ENCODE measurements at regions not wholly inside any gene's neighbourhood (a gene's known extent, or its start where the extent isn't known, plus 50 kb on each side); places are given as distances from the start of the nearest gene placed in this dataset.
A peak's percentile ranks its signal among the peaks of the same experiment; 100 is the strongest.

DNA sequence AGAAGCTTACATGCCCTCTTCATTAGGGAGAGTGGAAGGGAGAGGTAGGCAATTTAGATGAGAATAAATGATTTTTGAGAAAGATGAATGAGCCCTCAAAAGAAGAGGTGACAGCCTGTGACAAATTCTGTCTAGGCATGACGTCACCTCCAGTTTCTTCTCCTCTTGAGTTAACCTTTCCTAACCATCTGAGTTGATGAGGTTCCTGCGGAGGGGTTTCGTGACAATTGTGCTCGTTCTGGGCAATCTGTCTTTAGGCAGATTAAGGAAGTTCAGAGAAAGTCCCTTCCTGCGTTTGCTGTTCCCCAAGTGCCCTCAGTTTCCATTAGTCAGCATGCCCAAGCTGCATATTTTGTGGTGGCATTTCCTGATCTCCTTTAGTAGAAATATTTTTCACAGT lies 640.2 kb upstream of the SYT4 start:
- WGBS, 3 donors = 68 to 78% (median 76%) methylated on average over 5 of the region's 5 CpGs
- H3K4me3 ChIP-seq = no peak overlapping the region
- TF ChIP-seq, protein P1, sequence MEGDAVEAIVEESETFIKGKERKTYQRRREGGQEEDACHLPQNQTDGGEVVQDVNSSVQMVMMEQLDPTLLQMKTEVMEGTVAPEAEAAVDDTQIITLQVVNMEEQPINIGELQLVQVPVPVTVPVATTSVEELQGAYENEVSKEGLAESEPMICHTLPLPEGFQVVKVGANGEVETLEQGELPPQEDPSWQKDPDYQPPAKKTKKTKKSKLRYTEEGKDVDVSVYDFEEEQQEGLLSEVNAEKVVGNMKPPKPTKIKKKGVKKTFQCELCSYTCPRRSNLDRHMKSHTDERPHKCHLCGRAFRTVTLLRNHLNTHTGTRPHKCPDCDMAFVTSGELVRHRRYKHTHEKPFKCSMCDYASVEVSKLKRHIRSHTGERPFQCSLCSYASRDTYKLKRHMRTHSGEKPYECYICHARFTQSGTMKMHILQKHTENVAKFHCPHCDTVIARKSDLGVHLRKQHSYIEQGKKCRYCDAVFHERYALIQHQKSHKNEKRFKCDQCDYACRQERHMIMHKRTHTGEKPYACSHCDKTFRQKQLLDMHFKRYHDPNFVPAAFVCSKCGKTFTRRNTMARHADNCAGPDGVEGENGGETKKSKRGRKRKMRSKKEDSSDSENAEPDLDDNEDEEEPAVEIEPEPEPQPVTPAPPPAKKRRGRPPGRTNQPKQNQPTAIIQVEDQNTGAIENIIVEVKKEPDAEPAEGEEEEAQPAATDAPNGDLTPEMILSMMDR (IDR thresholded peaks at IDR 0.05) = no peak
- intact Hi-C loops (cut with DNase I) = no loop called here
- H3K9me3 ChIP-seq = no peaks in the 10 kb centered on the region
- H3K4me1 ChIP-seq = no peaks in the 10 kb centered on the region
- no peaks in the 10 kb centered on the region for H3K36me3 ChIP-seq (ENCODE audit: insufficient read depth in 1 of 2, low read depth in 1 of 2)
- DNase-seq (no peak), ATAC-seq (no peak)
- H3K27me3 ChIP-seq (ENCODE audit: insufficient read depth in 3 of 3, low read length in 2 of 3) = no peaks in the 10 kb centered on the region
- H3K27ac ChIP-seq = no peak overlapping the region

DNA sequence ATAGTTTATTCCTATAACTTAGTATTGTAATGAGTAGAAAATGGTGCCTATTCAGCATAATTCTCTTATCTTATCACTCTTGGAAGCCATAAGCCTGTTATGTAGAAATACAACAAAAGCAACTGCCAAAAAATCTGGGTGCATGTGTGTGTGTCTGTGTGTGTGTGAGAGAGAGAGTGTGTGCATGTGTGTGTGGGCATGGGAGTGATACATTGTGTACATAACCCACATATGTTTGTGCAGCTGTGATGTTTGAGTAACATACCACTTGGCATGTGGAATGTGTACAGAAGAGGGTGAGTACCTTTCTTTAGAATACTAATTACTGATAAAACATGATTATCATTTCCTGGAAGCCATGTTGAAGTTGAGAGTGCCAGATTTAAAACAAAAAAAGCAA lies 642.3 kb upstream of the SYT4 start:
- H3K9me3 ChIP-seq = no peaks in the 10 kb centered on the region
- TF ChIP-seq, protein P1 (IDR thresholded peaks at IDR 0.05) = no peak
- ATAC-seq (no peak), DNase-seq (no peak)
- no peaks in the 10 kb centered on the region for H3K36me3 ChIP-seq (ENCODE audit: insufficient read depth in 1 of 2, low read depth in 1 of 2)
- no peaks in the 10 kb centered on the region for H3K27me3 ChIP-seq (ENCODE audit: insufficient read depth in 3 of 3, low read length in 2 of 3)
- H3K4me3 ChIP-seq = no peak overlapping the region
- no peak overlapping the region for H3K27ac ChIP-seq
- no peaks in the 10 kb centered on the region for H3K4me1 ChIP-seq
- intact Hi-C loops (cut with DNase I) = no loop called here

DNA sequence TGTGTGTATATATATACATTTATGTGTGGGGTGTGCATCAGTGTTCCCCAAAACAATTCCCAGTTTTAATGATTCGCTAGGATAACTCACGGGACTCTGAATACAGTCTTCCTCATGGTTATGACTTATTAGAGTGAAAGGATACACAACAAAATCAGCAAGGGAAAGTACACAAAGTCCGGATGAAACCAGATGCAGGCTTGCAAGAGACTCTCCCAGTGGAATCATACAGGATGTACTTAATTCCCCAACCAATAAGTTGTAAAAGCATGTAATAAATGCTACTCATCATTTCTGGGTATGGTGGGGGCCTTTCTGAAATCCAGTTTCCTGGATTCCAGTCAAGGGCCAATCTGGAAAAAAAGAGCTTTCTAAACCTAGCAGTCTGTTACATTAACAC lies 654.1 kb upstream of the SYT4 start:
- intact Hi-C loops (cut with DNase I) = no loop called here
- no peaks in the 10 kb centered on the region for H3K27me3 ChIP-seq (ENCODE audit: insufficient read depth in 3 of 3, low read length in 2 of 3)
- DNase-seq (no peak), ATAC-seq (peak in 3 of 4 donors; percentile 33 to 56 (median 46))
- H3K36me3 ChIP-seq (ENCODE audit: insufficient read depth in 1 of 2, low read depth in 1 of 2) = no peaks in the 10 kb centered on the region
- WGBS, 3 donors = 51 to 66% (median 62%) methylated on average over 3 of the region's 3 CpGs
- no peak overlapping the region for H3K27ac ChIP-seq
- no peaks in the 10 kb centered on the region for H3K9me3 ChIP-seq
- TF ChIP-seq, protein P1 (IDR thresholded peaks at IDR 0.05) = no peak
- H3K4me1 ChIP-seq = no peaks in the 10 kb centered on the region
- H3K4me3 ChIP-seq = no peak overlapping the region

DNA sequence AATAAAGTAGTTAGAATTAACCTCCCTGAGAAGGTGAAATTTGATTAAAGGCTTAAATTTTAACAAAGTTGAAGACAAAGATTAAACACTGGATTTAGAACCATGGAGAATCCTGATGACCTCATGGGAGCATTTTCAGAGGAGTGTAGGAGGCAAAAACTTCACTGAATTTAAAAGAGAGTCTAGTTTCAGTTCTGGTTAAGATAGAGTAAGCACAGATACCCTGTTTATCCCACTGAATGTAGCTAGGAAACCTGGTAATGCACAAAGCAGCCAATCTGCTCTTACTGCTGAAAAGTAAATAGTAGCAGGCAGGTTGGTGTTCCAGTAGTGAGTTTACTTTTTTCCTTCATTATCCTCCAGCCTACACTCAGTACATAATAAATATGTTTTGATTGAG lies 654.9 kb upstream of the SYT4 start:
- no peak for ATAC-seq
- TF ChIP-seq, protein P1 (IDR thresholded peaks at IDR 0.05) = no peak
- intact Hi-C loops (cut with DNase I) = no loop called here
- no peak overlapping the region for H3K4me3 ChIP-seq
- H3K4me1 ChIP-seq = no peaks in the 10 kb centered on the region
- no peak for DNase-seq
- H3K9me3 ChIP-seq = no peaks in the 10 kb centered on the region
- no peak overlapping the region for H3K27ac ChIP-seq
- no peaks in the 10 kb centered on the region for H3K27me3 ChIP-seq (ENCODE audit: insufficient read depth in 3 of 3, low read length in 2 of 3)
- H3K36me3 ChIP-seq (ENCODE audit: insufficient read depth in 1 of 2, low read depth in 1 of 2) = no peaks in the 10 kb centered on the region

DNA sequence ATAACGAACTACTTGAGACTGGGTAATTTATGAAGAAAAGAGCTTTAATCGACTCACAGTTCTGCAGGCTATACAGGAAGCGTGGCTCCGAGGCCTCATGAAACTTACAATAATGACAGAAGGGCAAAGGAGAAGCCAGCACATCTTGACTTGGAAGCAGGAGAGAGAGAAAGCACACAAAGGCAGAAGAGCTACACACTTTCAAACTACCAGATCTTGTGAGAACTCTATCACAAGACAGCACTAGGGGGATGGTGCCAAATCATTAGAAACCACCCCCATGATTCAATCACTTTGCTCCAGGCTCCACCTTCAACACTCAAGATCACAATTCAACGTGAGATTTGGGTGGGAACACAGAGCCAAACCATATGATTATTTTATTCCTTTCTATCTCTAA lies 655.9 kb upstream of the SYT4 start:
- H3K27ac ChIP-seq = no peak overlapping the region
- TF ChIP-seq, protein P1 (IDR thresholded peaks at IDR 0.05) = no peak
- WGBS, 3 donors = 74 to 86% (median 78%) methylated on average over 5 of the region's 5 CpGs
- H3K9me3 ChIP-seq = no peaks in the 10 kb centered on the region
- DNase-seq (no peak), ATAC-seq (no peak)
- H3K36me3 ChIP-seq (ENCODE audit: insufficient read depth in 1 of 2, low read depth in 1 of 2) = no peaks in the 10 kb centered on the region
- no peaks in the 10 kb centered on the region for H3K27me3 ChIP-seq (ENCODE audit: insufficient read depth in 3 of 3, low read length in 2 of 3)
- no peaks in the 10 kb centered on the region for H3K4me1 ChIP-seq
- no peak overlapping the region for H3K4me3 ChIP-seq
- intact Hi-C loops (cut with DNase I) = no loop called here
